ENCODE measurements at regions not wholly inside any gene's neighbourhood (a gene's known extent, or its start where the extent isn't known, plus 50 kb on each side); places are given as distances from the start of the nearest gene placed in this dataset.

DNA sequence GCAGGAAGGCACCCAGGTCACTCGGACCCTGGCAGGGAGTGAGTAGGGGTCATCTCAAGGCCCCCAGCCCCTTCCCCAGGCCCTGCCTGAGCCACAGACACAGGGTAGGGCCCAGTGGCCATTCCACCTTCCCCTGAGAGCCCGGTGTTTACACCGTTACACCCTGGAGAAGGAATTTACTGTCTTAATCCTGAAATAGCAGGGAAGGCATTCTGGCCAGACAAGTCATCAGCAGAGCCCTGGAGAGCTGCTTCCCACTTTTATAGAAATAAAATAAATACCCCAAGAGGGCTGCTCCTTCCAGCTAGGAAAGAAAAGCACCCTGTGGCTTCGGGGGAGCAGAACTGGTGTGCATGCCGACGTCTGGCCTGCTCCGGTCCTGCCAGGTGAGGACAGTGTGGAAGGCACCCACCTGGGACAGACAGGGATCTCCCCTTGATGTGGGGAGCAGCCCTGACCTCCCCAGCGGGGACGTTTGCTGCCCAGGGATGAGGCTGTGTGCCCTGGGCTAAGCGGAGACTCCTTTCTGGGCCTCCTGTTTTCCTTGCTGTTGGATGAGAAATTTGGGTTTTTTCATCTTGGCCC, 180.0 kb downstream of the MN1 start:
- no peak for DNase-seq

DNA sequence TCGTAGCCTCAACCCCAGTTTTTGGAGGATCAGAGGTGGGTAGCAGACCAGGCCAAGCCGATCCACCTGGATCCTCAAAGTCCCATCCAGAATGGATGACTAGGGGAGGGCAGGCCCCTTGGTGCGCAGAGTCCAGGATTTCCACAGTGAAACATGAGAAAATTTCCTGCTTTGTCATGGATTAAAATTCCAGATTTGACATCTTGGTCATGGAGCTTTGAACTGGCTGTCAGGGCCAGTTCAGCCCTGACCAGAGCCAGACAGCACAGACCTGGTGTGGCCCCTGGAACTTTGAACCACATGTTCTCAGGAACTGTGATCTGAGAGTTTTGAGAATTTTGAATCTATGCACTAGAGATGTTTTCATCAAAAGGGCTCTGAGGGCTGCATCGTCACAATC, 177.5 kb downstream of the MN1 start:
- DNase-seq = no peak

- DNase-seq = no peak
Measured at GRCh38 chr22:27624705-27625104, 176.9 kb downstream of the MN1 start.

GRCh38 chr22:27625769-27626674, 175.5 kb downstream of the MN1 start:
- no peak for DNase-seq

GRCh38 chr22:27626675-27627443, 174.7 kb downstream of the MN1 start:
- DNase-seq = no peak

DNA sequence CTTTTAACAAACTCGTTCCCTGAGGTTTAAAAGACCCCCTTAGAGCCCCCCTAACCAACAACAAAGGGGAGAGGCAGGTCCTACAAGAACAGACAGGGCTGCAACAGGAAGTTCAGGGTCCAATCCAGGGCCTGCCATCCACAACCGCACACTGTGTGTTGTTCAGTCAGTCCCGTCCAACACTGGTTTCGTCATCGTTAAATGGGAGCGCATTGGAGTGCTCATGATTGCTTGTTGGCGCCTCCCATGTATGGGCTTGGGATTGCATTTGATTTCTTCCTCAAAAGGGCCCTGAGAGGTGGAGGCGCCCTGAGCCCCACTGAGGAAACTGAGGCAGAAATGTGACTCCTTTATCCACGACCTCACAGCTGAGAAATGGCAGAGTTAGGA, 174.1 kb downstream of the MN1 start:
- no peak for DNase-seq

- no peak for DNase-seq
Measured at GRCh38 chr22:27627901-27628300, 173.7 kb downstream of the MN1 start.

DNA sequence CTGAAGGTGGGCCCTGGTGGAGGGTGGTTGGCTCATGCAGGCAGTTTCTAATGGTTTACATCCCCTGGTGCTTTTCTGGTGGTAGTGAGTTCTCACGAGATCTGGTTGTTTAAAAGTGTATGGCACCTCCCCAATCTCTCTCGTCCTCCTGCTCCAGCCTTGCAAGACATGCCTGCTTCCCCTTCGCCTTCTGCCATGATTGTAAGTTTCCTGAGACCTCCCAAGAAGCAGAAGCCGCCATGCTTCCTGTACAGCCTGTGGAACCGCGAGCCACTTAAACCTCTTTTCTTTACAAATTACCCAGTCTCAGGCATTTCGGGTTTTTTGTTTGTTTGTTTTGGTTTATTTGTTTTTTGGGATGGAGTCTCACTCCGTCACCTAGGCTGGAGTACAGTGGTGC, 173.2 kb downstream of the MN1 start:
- no peak for DNase-seq

GRCh38 chr22:27628891-27629631, 172.5 kb downstream of the MN1 start:
- no peak for DNase-seq

DNA sequence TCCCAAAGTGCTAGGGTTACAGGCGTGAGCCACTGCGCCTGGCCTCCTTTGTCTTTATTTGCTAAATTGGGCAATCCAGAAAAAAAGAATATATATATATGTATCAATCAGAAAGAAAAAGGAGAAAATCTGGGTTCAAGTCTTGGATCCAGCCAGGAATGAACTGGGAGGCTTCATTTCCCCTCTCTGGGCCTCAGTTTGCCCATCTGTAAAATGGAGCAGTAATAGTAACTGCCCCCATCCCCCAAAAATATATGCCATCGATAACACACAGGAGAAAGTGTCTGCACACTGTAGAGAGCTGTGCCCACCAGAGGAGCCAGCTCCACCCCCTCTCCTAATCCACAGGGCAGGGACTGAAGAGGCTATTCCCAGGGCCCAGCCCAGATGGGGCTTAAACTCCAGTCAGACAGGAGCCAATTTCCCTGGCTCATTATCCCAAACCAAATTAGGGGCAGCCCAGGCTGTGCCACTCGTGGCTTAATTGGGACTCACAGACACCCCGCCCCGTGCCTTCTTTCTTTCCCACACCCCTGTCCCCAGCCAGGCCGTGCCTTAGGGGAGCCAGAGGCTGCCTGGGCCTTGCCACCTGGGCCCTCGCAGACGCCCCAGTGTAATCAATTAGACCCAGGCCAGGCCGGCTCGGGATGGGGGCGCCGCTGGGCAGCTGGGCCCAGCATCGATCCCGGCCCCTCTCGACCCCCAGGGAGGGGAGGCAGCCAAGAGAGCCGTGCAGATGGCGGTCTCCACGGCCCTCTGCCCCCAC, 171.5 kb downstream of the MN1 start:
- no peak for DNase-seq

- no peak for DNase-seq
Measured at GRCh38 chr22:27630754-27631153, 170.8 kb downstream of the MN1 start.

DNA sequence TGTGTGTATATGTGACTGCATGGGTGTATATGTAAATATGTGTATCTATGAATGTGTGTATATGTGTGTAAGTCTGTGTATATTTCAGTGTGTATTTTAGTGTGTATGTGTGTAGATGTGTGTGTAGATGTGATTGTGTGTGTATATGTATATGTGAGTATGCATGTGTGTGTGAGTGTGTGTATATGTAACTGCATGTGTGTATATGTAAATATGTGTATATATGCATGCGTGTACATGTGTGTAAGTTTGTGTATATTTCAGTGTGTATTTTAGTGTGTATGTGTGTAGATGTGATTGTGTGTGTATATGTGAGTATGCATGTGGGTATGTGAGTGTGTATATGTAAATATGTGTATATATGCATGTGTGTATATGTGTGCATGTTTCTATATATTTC, 169.9 kb downstream of the MN1 start:
- DNase-seq = no peak

- no peak for DNase-seq
Measured at GRCh38 chr22:27632451-27633295, 168.9 kb downstream of the MN1 start.

- no peak for DNase-seq
Measured at GRCh38 chr22:27633296-27633871, 168.2 kb downstream of the MN1 start.

DNA sequence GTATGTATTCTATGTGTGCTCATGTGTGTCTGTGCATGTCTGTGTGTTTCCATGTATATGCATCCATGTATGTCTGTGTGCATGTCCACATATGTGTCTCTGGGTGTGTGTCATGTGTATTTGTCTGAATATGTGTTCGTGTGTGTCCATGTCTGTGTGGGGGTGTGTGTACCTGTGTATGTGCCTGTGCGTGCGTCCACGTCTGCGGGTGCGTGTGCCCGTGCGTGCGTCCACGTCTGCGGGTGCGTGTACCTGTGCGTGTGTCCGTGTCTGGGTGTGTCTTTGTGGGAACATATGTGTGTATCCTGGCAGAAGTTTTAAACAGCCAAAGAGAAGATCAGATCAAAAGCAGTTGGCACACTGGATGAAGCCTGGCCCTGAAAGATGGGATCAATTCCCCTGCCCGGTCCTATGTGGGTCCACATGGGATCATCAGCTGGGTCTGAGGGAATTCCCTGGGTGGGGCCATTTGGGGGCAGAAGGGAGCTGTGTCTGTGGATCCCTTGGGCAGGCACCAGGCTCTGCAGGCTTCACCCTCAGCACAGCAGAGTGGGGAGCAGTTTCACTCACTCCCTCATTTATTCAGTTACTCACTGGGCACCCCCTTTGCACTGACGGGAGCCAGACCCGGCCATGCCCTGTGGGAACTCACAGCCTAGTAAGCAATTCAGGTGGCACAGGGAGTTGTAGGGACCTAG, 167.4 kb downstream of the MN1 start:
- no peak for DNase-seq

DNA sequence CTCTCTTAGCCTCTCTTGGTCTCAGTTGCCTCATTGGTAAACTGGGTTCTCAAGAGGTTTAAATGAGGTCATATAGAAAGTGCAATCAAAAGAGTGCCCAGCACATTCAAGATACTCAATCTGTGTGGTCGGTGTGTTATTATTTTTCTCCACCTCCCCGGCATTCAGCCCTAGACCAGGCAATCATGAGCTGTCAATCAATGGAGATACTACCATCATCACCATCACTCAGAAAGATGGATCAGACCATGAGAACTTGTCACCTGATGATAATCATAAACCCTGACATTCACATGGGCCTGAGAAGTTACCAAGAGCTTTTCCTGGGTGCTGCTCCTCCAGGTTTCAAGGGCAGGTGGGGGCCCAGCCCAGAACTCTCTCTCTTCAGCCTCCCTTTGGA, 166.1 kb downstream of the MN1 start:
- DNase-seq = no peak

DNA sequence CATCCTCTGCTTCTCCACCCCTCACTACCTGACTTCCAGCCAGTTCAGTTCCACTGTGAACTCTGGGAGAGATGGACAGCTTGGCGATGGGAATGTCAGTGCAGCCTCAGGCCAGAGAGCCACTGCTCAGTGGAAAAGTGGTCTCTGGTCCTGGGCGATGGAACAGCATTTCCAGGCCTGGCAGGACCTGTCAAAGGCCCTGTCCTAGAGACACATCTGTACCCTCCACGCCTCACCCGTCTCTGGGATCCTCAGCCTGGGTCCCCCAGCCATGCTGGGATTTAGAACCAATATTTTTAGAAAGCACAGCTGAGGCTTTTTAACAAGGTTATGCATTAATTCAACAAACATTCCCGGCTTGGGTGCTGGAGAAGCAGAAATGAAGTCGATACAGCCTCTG, 165.7 kb downstream of the MN1 start:
- no peak for DNase-seq

DNA sequence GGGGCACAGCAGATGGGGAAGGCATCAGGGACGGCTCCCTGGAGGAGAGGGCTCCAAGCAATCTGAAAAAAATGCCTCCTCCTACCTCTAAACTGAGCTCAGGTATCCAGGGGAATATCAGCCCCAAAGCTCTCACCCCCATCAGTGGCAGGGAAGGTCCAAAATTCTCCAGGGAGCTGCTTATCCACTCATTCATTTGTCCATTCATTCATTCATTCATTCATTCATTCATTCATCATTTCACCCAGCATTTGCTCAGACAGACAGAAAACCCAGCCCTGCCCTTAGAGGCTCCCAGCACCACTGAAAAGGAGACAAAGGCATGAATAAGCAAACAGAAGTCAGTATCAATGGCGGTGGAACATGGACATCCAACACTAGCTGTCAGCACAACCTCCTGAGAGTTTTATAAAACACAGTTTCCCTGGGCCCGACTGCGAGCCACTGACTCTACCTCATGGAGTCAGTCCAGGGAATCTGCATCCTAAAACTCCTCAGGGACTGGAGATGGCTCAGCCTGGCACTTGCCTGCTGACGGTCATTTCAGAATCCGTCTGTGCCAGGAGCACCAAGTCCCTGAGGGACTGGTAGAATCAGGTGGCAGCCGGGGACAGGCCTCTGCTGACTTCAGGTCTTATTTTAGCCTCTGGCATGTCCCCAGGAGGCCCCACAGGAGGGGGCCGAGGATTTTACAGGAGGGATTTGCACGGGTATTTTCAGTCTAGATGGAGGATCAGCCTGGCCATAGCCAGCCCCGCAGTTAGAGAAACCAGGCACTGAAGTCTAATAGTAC, 164.6 kb downstream of the MN1 start:
- peak in 2 of 58 donors; percentile 17 to 21 for DNase-seq
